ENCODE measurements at regions not wholly inside any gene's neighbourhood (a gene's known extent, or its start where the extent isn't known, plus 50 kb on each side); places are given as distances from the start of the nearest gene placed in this dataset.

DNA sequence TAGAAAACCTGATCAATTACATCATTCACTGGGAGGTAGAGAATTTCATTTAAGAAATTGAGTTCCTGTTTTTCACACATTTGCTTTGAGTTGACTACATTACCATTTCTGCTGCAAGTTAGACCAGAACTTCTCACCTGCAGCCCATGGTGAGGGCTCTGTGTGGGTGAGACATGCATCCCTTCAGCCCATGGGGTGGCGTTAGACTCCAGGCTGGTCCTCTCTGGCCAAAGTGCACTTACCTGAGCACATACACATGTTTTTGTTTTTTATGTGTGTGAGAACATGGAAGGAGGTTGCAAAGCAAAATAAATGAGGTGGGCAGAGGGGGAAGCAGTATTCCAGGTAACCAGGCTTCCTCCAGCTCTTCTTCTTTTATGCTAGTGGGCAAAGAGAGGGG lies 470.2 kb downstream of the PMP22 start:
- no peak for DNase-seq (ENCODE audit: low spot score)
- TF ChIP-seq, protein P1, sequence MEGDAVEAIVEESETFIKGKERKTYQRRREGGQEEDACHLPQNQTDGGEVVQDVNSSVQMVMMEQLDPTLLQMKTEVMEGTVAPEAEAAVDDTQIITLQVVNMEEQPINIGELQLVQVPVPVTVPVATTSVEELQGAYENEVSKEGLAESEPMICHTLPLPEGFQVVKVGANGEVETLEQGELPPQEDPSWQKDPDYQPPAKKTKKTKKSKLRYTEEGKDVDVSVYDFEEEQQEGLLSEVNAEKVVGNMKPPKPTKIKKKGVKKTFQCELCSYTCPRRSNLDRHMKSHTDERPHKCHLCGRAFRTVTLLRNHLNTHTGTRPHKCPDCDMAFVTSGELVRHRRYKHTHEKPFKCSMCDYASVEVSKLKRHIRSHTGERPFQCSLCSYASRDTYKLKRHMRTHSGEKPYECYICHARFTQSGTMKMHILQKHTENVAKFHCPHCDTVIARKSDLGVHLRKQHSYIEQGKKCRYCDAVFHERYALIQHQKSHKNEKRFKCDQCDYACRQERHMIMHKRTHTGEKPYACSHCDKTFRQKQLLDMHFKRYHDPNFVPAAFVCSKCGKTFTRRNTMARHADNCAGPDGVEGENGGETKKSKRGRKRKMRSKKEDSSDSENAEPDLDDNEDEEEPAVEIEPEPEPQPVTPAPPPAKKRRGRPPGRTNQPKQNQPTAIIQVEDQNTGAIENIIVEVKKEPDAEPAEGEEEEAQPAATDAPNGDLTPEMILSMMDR (IDR thresholded peaks at IDR 0.05; ENCODE audit: extremely low read depth, missing control alignments): no peak

DNA sequence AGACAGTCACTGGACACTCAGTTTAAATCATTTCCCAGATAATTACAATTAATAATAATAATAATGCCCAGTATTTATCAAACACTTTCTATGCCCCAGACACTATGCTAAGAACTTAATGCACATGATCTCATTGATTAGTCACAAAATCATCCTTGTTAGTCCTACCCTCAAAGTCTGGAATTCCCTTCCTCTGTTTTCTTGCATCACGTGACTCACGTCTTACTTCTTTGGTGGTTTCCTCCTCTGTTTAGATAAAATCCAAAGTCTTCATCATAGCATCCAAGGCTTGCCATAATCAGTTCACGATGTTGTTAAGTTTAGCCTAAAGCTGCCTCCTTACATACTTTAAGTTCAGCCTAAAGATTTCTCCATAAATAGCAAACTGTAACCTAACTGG lies 471.9 kb downstream of the PMP22 start:
- no peak for DNase-seq (ENCODE audit: low spot score)

DNA sequence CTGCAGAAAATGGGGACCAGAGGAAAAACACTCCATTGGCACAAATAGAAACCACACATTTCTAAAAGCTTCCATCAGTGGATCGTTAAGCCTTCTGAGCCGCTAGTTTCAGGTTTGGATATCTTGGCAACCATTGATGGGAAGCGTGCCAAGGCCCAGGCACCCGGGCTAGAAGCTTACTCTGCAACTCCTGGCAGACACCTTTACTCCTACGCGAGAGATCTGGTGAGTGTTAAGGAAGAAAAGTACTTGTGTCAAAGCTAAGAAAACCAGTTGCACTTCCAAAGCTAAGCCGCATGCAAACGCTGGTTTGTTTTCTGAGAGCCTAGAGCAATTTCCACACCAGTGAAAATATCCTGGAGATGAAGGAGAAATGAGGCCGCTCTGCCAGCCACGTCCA lies 472.4 kb downstream of the PMP22 start:
- no peak for DNase-seq (ENCODE audit: low spot score)

More for the DNA sequence above, 471.9 kb downstream of the PMP22 start:
- TF ChIP-seq, protein P1 (IDR thresholded peaks at IDR 0.05; ENCODE audit: extremely low read depth, missing control alignments): no peak

DNA sequence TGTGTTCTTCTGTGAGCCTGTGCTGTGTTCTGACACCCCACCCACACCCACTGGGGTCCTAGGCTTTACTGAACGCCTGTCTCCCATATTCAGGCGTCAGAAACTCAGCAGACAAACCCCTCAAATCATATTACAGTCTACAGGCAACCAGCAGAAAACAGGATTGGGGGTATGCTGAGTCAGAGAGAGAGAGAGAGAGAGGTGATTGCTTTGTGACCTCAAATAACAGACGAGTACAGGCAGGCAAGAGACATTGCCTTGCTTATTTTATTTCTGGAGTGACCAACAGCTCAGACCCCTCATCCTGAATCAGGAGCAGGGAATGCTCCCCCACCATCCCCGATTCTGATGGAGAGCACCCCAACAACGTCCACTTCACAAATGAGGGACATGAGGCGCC lies 473.9 kb downstream of the PMP22 start:
- TF ChIP-seq, protein P1 (IDR thresholded peaks at IDR 0.05; ENCODE audit: extremely low read depth, missing control alignments): no peak
- no peak for DNase-seq (ENCODE audit: low spot score)

More for the DNA sequence above, 472.4 kb downstream of the PMP22 start:
- TF ChIP-seq, protein P1 (IDR thresholded peaks at IDR 0.05; ENCODE audit: extremely low read depth, missing control alignments): no peak

DNA sequence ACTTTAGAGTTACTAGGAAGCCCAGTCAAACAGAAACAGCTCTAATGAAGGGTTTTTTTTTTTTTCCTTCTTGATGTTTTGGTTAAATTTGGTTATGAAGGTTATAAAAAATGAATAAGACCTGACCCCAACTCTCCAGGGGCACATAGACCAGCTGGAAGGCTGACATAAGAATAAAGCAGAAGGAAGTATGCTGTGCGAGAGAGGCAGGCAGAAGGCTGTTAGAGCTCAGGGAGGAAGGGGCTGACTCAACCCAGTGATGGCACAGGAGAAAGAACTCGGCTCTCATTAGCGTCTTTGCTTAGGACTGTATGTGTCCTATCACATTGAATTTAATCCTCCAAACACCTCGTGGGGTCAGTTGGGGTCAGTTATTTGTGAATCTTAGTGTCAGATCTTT lies 474.6 kb downstream of the PMP22 start:
- TF ChIP-seq, protein P1 (IDR thresholded peaks at IDR 0.05; ENCODE audit: extremely low read depth, missing control alignments): no peak
- no peak for DNase-seq (ENCODE audit: low spot score)

DNA sequence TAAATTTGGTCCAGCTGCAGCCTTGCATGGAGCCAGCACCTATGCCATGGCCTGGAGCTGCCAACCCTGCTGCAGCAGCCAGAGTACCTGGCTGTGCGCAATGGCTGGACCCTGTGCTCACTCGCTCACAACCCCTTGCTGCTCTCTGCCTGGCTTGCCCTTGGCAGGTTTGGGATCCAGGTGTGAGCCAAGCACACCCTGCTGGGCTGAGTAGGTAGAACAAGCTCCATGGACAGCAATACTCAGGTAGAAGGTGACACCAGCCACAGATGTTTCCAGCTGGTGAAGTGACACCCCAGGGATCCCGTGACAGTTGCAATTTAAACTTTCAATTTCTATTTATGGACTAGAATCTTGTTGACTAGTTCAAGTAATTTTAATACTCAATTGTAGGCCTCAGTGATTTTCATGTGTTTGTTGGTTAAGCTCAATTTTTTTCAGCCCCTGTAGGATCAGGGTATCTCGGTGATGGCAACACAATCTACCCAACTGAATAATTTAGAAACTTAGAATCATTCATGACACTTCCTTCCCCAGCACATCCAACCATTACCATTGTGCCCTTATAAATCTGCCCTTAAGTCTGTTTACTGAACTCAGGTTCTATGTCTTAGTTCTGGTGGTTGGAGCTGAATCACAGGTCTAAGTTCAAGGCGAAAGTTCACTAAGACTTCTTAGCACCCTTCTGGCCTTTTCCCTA lies 480.0 kb downstream of the PMP22 start:
- no peak for DNase-seq (ENCODE audit: low spot score)

DNA sequence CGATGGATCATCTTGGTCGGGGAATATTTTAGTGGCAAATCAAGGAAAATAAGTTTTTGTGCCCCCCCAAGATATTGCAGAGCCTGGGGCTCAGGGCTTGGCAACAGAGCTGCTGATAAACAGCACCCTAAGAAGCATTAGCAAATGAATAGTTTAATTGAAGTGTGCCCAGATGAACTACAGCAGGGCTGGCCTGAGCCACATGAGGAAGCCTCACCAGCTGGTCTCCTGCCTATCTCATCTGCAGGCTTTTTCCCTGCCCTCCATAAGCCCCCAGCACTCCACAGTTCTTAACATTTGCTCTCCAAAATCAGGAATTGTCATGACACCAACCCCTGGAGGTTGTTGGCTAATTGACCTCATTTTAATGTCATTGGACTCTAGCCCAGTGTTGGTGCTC lies 480.2 kb downstream of the HS3ST3B1 start:
- TF ChIP-seq, protein P1 (IDR thresholded peaks at IDR 0.05; ENCODE audit: extremely low read depth, missing control alignments): no peak
- DNase-seq (ENCODE audit: low spot score): no peak

More for the DNA sequence above, 480.0 kb downstream of the PMP22 start:
- TF ChIP-seq, protein P1 (IDR thresholded peaks at IDR 0.05; ENCODE audit: extremely low read depth, missing control alignments): no peak
